K562 (cell line): ENCODE measurements at regions not wholly inside any gene's neighbourhood (a gene's known extent, or its start where the extent isn't known, plus 50 kb on each side); places are given as distances from the start of the nearest gene placed in this dataset.

Source experiments
- ATAC-seq: fragments of 200-7000 bp; cut with Tn5 transposase; 3 replicates; pipeline ENCODE4 v1.9.1; 2020; ENCODE audit warnings: moderate library complexity
- BruUV-seq: library from RNA; stranded (reverse); fragments of 400-500 nt; replicated peaks from 2 replicates; lab custom pipeline; 2021; lab: Mats Ljungman, UMichigan
- CTCF ChIA-PET: fragments of 300-600 bp; formaldehyde crosslinking; extraction: SDS; loops from one replicate; lab custom pipeline; 2021; ENCODE audit warnings: low intra/inter-chr PET ratio; lab: Yijun Ruan, JAX
- POLR2A ChIA-PET: fragments of 300-600, 350-650 bp; sonication (Branson Sonifier 250); formaldehyde crosslinking; extraction: SDS; loops from one replicate; lab custom pipeline; 2021; ENCODE audit warnings: antibody characterized with exemption, inconsistent platforms; lab: Yijun Ruan, JAX
- DNase-seq, 4 experiments: peaks; one replicate each; pipeline versions ENCODE4 v3.0.0 to v3.0.0-alpha.2; 2011 to 2018; ENCODE audit warnings: low spot score in 3 of 4, mixed read lengths in 3 of 4; ENCODE audit errors: extremely low read depth in 1 of 4
- FAIRE-seq: peaks from 2 replicates; lab custom pipeline; 2011; peaks lifted over from hg19 to GRCh38; lab: Jason Lieb, UNC
- H2AFZ ChIP-seq: 2 replicates; pipeline ENCODE4 v1.6.0; 2011; ENCODE audit warnings: low read depth, low read length, control low read depth, inconsistent platforms
- H3K27ac ChIP-seq: fragments of 200-600 bp; 3 replicates; pipeline ENCODE4 v1.8.0; 2011; ENCODE audit warnings: low read depth, mild to moderate bottlenecking, control low read depth, inconsistent platforms, low read length, moderate library complexity, mixed read lengths; ENCODE audit errors: extremely low read depth
- H3K27me3 ChIP-seq, 2 experiments: fragments of 300-600 bp in 1 of 2; 2 replicates in 1 of 2; 3 replicates in 1 of 2; pipeline versions ENCODE4 v1.6.0 to v1.8.0; 2011; ENCODE audit warnings: inconsistent platforms in 2 of 2, low read length in 2 of 2, mild to moderate bottlenecking in 1 of 2, mixed read lengths in 1 of 2, moderate library complexity in 1 of 2; ENCODE audit not compliant: control insufficient read depth in 2 of 2, insufficient read depth in 2 of 2
- H3K36me3 ChIP-seq: fragments of 300-600 bp; 3 replicates; pipeline ENCODE4 v1.8.0; 2011; ENCODE audit warnings: mild to moderate bottlenecking, low read length, inconsistent platforms; ENCODE audit not compliant: control insufficient read depth, insufficient read depth
- H3K4me1 ChIP-seq, 2 experiments: fragments of 200-600 bp in 1 of 2; replicated peaks in 1 of 2; 2 replicates in 1 of 2; 3 replicates in 1 of 2; pipeline versions ENCODE4 v1.5.1 to v1.8.0; 2011; ENCODE audit warnings: inconsistent platforms in 2 of 2, low read length in 2 of 2, mild to moderate bottlenecking in 1 of 2, mixed read lengths in 1 of 2, moderate library complexity in 1 of 2; ENCODE audit not compliant: control insufficient read depth in 2 of 2, insufficient read depth in 2 of 2
- H3K4me2 ChIP-seq: 2 replicates; pipeline ENCODE4 v1.6.1; 2011; ENCODE audit warnings: low read length, control low read depth, inconsistent platforms, mixed read lengths; ENCODE audit not compliant: insufficient read depth
- H3K4me3 ChIP-seq: fragments of 200-600 bp; sonication (generic), shearing (Covaris generic); 2 replicates; pipeline ENCODE4 v1.5.1; 2016; ENCODE audit warnings: control low read depth, inconsistent platforms
- H3K79me2 ChIP-seq: fragments of 200-600 bp; 3 replicates; pipeline ENCODE4 v1.8.0; 2011; ENCODE audit warnings: low read length, inconsistent platforms; ENCODE audit not compliant: control insufficient read depth, insufficient read depth
- H3K9ac ChIP-seq, 2 experiments: 2 replicates each; pipeline versions ENCODE4 v1.6.0 to v1.6.1; 2011; ENCODE audit warnings: low read depth in 2 of 2, low read length in 2 of 2, control low read depth in 1 of 2, inconsistent platforms in 1 of 2, mild to moderate bottlenecking in 1 of 2, mixed read lengths in 1 of 2; ENCODE audit not compliant: insufficient read depth in 1 of 2
- H3K9me1 ChIP-seq: one replicate; pipeline ENCODE4 v1.6.0; 2011; ENCODE audit warnings: inconsistent platforms, mild to moderate bottlenecking, low read length, moderate library complexity; ENCODE audit not compliant: control insufficient read depth, insufficient read depth
- H3K9me3 ChIP-seq: replicated peaks from 2 replicates; pipeline ENCODE4 v1.5.1; 2011; ENCODE audit warnings: low read depth, low read length, inconsistent platforms; ENCODE audit not compliant: control insufficient read depth, insufficient read depth
- H4K20me1 ChIP-seq: replicated peaks from 2 replicates; pipeline ENCODE4 v1.6.1; 2011; ENCODE audit warnings: low read length, inconsistent platforms, mixed read lengths; ENCODE audit not compliant: control insufficient read depth, insufficient read depth
- CREM ChIP-seq: IDR thresholded peaks from 2 replicates; pipeline ENCODE4 v1.6.1; 2014; ENCODE audit warnings: antibody characterized with exemption, low read depth
- FOXM1 ChIP-seq, 2 experiments: fragments of 450-650 bp in 1 of 2; sonication (generic) in 1 of 2; formaldehyde crosslinking in 1 of 2; IDR thresholded peaks; 2 replicates each; pipeline versions ENCODE4 v1.6.1 to v1.9.0; 2017 to 2022; ENCODE audit warnings: low read depth in 2 of 2, mild to moderate bottlenecking in 2 of 2, missing genetic modification reagents in 1 of 2, moderate library complexity in 1 of 2
- GTF2F1 ChIP-seq: IDR thresholded peaks from 2 replicates; pipeline ENCODE4 v1.6.1; 2011; ENCODE audit warnings: low read depth, low read length, improper control_type of control experiment
- HMG20A ChIP-seq: fragments of 450-650 bp; formaldehyde crosslinking; conservative IDR thresholded peaks from 2 replicates; pipeline ENCODE4 v1.4.0; 2020; ENCODE audit warnings: mild to moderate bottlenecking, mixed read lengths
- HMG20B ChIP-seq: fragments of 250-450 bp; sonication (Bioruptor Pico); IDR thresholded peaks from 2 replicates; pipeline ENCODE4 v1.5.0; 2021; ENCODE audit warnings: mild to moderate bottlenecking
- NCOA1 ChIP-seq: fragments of 450-650 bp; IDR thresholded peaks from 2 replicates; pipeline ENCODE4 v1.6.1; 2016; ENCODE audit warnings: low read depth
- POLR2H ChIP-seq: IDR thresholded peaks from 2 replicates; pipeline ENCODE4 v1.6.1; 2016; ENCODE audit warnings: missing genetic modification characterization, low read depth, mild to moderate bottlenecking, control low read depth, missing compliant biosample characterization, moderate library complexity
- SNIP1 ChIP-seq: fragments of 450-650 bp; IDR thresholded peaks from 2 replicates; pipeline ENCODE4 v1.7.1; 2017; ENCODE audit warnings: low read depth, mild to moderate bottlenecking
- STAT5B ChIP-seq: fragments of 250-450 bp; sonication (Bioruptor Pico); IDR thresholded peaks from 2 replicates; pipeline ENCODE4 v1.8.0; 2021; ENCODE audit warnings: mild to moderate bottlenecking, inconsistent platforms
- YY1 ChIP-seq, 3 experiments: IDR thresholded peaks; 2 replicates each; pipeline ENCODE4 v1.6.1; 2011; ENCODE audit warnings: low read length in 2 of 3, mild to moderate bottlenecking in 2 of 3, moderate library complexity in 2 of 3, borderline replicate concordance in 1 of 3, control low read depth in 1 of 3, low read depth in 1 of 3; ENCODE audit not compliant: insufficient read depth in 3 of 3, insufficient replicate concordance in 2 of 3, control insufficient read depth in 1 of 3, insufficient read length in 1 of 3; ENCODE audit errors: extremely low read depth in 1 of 3
- ZFP36 ChIP-seq: fragments of 150-350 bp; IDR thresholded peaks from 2 replicates; pipeline ENCODE4 v1.6.1; 2018; ENCODE audit warnings: low read length, low read depth; ENCODE audit not compliant: partially characterized antibody
- ZKSCAN8 ChIP-seq: fragments of 200-800 bp; sonication (Bioruptor generic); IDR thresholded peaks from 2 replicates; pipeline ENCODE4 v1.6.1; 2016; ENCODE audit warnings: missing genetic modification characterization, missing compliant biosample characterization
- WGBS: fragments of 100-300 bp; shearing (Covaris generic); methylation state at CpG from one replicate; pipeline ENCODE4 v1.1.6; 2016; ENCODE audit warnings: low coverage, mixed read lengths; ENCODE audit not compliant: insufficient coverage; ENCODE audit errors: missing lambda C conversion rate; 5-methylcytosine and 5-hydroxymethylcytosine counted together
- in situ Hi-C: fragments of 300-500 bp; cut with MboI; formaldehyde crosslinking; loops from 4 replicates; pipeline ENCODE4 v1.15.0; 2018; ENCODE audit warnings: inconsistent platforms, mixed read lengths
- intact Hi-C: fragments of 100-400 bp; cut with micrococcal nuclease; formaldehyde crosslinking; loops from 2 replicates; pipeline ENCODE4 v1.14.2; 2022
- TF ChIP-seq, protein P1 (sequence below): fragments of 450-650 bp; IDR thresholded peaks from 2 replicates; pipeline ENCODE4 v1.7.0; 2016; ENCODE audit warnings: borderline replicate concordance

DNA sequence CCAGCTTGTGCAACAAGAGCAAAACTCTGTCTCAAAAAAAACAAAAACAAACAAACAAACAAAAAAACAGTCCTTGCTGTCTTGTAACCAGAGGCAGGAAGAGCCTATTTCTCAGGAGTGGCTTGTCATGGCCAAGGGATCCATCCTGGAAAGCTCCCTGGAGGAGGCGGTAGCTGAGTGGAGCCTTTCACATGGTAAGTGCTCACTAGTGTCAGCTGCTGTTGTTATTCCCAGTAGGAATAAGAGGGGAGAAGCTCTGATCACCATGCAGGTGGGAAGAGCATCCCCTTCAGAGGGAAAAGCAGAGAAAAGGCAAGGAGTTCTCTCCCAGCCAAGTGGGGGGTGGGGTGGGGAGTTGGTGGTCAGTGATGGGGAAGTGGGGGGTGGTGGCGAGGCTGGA, 54.6 kb upstream of the WNT7B start:
- no TSS peak for BruUV-seq
- Histone ChIP-seq H2AFZ (no peak overlapping the region), H3K4me2 (no peak overlapping the region), H3K9ac (no peak overlapping the region), H3K27ac (no peak overlapping the region), H3K27me3 (no peaks in the 10 kb centered on the region), H4K20me1 (no peaks in the 10 kb centered on the region), H3K36me3 (no peaks in the 10 kb centered on the region), H3K4me1 (peaks cover 4 to 22% of the 10 kb centered on the region in 2 experiments; a peak in 3 of 5 replicates), H3K9me3 (no peaks in the 10 kb centered on the region), H3K79me2 (peaks cover 5% of the 10 kb centered on the region; the same call in 2 of the 3 replicates), H3K4me3 (no peak overlapping the region), H3K9me1 (no peaks in the 10 kb centered on the region)
- ChIA-PET POLR2A (no interaction called here), CTCF (no interaction called here)
- in situ Hi-C loops, result no loop called here
- 85% methylated on average over 1 of the region's 2 CpGs for WGBS
- TF ChIP-seq HMG20A (no peak), ZFP36 (peak; percentile 88)
- FAIRE-seq, result no peak
- DNase-seq, result no peak
- ATAC-seq, result no peak
- intact Hi-C loops, result no loop called here

DNA sequence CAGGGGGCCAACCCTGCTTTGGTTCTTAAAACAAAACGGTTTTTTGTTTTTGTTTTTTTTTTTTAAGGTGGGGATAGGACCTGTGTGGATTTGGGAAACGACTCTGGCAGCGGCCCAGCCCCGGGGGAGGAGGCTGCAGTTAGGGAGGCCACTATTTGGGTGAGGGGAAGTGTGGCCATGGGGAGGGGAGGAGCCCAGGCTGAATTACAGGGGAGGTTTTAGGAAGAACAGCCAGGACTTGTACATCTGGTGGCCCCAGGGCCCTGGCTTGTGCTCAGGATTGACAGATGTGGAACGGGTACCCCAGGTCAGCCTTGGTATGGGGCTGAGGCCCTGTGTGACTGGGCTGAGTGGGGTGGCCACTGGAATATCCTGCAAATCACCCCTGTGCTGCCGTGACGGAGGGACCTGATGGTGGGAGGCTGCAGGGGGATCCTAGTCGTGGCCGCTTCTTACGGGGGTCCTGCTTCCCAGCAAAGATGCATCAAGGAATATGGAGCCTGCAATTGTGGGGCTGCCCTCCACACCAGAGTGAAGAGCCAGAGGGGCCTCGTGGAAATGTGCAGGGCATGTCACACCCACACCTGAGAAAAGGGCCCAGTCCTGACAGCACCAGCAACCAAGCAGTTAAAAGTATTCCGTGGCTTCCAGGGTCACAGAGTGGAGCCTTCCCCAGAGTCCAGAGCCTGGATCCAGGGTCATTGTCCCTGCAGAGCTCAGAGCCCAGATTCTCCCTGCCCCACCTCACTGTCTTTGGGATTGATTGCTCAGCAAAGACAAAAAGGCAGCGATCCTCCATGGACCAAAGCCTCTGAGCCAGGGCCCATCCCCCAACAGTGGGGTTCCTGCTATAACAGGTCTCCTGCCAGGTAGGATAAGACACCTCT, 55.2 kb upstream of the WNT7B start:
- Histone ChIP-seq H3K79me2 (peaks cover 6% of the 10 kb centered on the region; the same call in 2 of the 3 replicates), H3K9me3 (no peaks in the 10 kb centered on the region), H2AFZ (peak overlapping the region; percentile 24; the same call in 1 of the 2 replicates), H4K20me1 (no peaks in the 10 kb centered on the region), H3K27me3 (no peaks in the 10 kb centered on the region), H3K36me3 (no peaks in the 10 kb centered on the region), H3K4me2 (no peak overlapping the region), H3K9ac (peak overlapping the region in 1 of 2 experiments; percentile 32; a peak in 1 of 4 replicates), H3K4me3 (no peak overlapping the region), H3K27ac (no peak overlapping the region), H3K9me1 (no peaks in the 10 kb centered on the region), H3K4me1 (peaks cover 9 to 26% of the 10 kb centered on the region in 2 experiments; a peak in 4 of 5 replicates)
- CTCF ChIA-PET, result no interaction called here
- WGBS, result 70% methylated on average over 9 of the region's 13 CpGs
- FAIRE-seq (no peak), ATAC-seq (no peak), DNase-seq (no peak)
- in situ Hi-C loops (no loop called here), intact Hi-C loops (no loop called here)
- POLR2A ChIA-PET, result no interaction called here
- no TSS peak for BruUV-seq
- TF ChIP-seq GTF2F1 (no peak), STAT5B (CRISPR knock-in tag) (no peak), YY1 (IDR thresholded peaks at IDR 0.05; ENCODE audit: borderline replicate concordance in 1 of 3, control insufficient read depth in 1 of 3, extremely low read depth in 1 of 3, insufficient read depth in 3 of 3, insufficient read length in 1 of 3, insufficient replicate concordance in 2 of 3, low read depth in 1 of 3, low read length in 2 of 3) (no peak), SNIP1 (no peak), FOXM1 (IDR thresholded peaks at IDR 0.05; ENCODE audit: low read depth) (no peak), FOXM1 (CRISPR knock-in tag; IDR thresholded peaks at IDR 0.05; ENCODE audit: low read depth) (no peak), CREM (no peak), POLR2H (no peak), ZKSCAN8 (CRISPR knock-in tag) (no peak), HMG20B (CRISPR knock-in tag) (no peak), NCOA1 (no peak)
- TF ChIP-seq, protein P1, sequence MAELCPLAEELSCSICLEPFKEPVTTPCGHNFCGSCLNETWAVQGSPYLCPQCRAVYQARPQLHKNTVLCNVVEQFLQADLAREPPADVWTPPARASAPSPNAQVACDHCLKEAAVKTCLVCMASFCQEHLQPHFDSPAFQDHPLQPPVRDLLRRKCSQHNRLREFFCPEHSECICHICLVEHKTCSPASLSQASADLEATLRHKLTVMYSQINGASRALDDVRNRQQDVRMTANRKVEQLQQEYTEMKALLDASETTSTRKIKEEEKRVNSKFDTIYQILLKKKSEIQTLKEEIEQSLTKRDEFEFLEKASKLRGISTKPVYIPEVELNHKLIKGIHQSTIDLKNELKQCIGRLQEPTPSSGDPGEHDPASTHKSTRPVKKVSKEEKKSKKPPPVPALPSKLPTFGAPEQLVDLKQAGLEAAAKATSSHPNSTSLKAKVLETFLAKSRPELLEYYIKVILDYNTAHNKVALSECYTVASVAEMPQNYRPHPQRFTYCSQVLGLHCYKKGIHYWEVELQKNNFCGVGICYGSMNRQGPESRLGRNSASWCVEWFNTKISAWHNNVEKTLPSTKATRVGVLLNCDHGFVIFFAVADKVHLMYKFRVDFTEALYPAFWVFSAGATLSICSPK, result no peak
